ENCODE measurements at regions not wholly inside any gene's neighbourhood (a gene's known extent, or its start where the extent isn't known, plus 50 kb on each side); places are given as distances from the start of the nearest gene placed in this dataset.

DNA sequence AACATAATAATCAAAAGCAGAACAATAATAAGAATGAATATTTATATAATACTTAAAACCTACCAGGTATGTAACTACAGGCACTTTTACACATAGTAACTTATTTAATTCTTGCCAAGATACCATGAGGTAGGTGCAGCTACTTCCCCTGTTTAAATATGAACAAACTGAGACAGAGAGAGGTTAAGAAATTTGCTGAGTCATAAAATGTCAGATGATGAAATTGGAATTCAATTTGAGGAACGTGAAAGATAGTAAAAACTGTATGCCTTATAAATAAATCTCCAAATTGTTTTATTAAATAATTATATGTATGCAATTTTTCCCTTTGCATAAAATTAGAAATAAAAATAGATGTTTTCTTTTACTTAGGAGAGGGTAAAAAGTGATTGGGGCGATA is 1103.3 kb upstream of the NRXN1 start:
- Mint-ChIP-seq H3K4me3 (no peak overlapping the region), H3K9me3 (no peaks in the 10 kb centered on the region), H3K36me3 (ENCODE audit: low read depth) (no peaks in the 10 kb centered on the region), H3K27me3 (no peaks in the 10 kb centered on the region), H3K4me1 (no peaks in the 10 kb centered on the region), H3K27ac (no peak overlapping the region)
- DNase-seq, result no peak
- intact Hi-C loops (cut with micrococcal nuclease), result no loop called here

DNA sequence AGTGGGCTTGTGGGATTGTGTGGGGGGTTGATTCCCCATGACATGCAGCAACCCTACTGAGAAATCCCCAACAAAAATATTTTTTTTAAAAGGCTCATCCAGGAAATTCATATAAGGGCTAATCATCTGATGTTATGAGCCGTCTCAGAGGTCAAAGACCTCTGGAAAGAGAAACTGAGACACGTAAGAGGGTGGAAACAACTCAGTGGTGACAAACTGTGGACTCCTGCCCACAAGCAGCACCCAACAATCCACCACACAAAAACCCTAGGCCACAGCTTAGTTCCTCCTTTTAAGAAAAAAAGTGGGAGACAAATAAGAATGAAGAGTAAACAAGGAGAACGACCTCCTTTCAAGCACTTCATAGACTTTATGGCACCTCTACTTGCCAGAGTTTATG is 1096.1 kb upstream of the NRXN1 start:
- no peak overlapping the region for H3K27ac Mint-ChIP-seq
- H3K4me3 Mint-ChIP-seq, result no peak overlapping the region
- intact Hi-C loops (cut with micrococcal nuclease), result no loop called here
- peaks cover 8% of the 10 kb centered on the region for H3K9me3 Mint-ChIP-seq
- no peak for DNase-seq
- H3K36me3 Mint-ChIP-seq (ENCODE audit: low read depth), result no peaks in the 10 kb centered on the region
- no peaks in the 10 kb centered on the region for H3K27me3 Mint-ChIP-seq
- no peaks in the 10 kb centered on the region for H3K4me1 Mint-ChIP-seq

DNA sequence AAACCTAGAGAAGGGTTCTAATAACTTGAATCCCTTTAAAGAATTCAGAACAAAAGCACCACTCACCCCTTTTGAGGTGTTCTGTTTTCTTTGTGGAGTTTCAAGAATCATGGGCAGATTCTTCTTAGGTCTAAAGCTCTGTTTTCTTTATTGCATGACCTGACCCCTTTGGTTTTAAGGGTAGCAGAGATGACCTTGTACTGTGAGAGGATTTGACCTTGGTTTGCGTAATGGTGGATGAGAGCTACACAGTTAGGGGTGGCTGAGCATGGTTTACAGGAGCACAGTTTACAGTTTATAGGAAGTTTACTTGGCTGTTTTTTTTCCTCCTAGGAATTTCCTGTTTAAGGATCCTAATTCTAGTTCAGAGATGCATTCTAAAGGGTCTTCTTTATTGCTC is 1095.6 kb upstream of the NRXN1 start:
- H3K4me1 Mint-ChIP-seq, result no peaks in the 10 kb centered on the region
- H3K9me3 Mint-ChIP-seq, result peaks cover 8% of the 10 kb centered on the region
- no peaks in the 10 kb centered on the region for H3K27me3 Mint-ChIP-seq
- H3K36me3 Mint-ChIP-seq (ENCODE audit: low read depth), result no peaks in the 10 kb centered on the region
- DNase-seq, result no peak
- H3K4me3 Mint-ChIP-seq, result no peak overlapping the region
- intact Hi-C loops (cut with micrococcal nuclease), result no loop called here
- no peak overlapping the region for H3K27ac Mint-ChIP-seq

DNA sequence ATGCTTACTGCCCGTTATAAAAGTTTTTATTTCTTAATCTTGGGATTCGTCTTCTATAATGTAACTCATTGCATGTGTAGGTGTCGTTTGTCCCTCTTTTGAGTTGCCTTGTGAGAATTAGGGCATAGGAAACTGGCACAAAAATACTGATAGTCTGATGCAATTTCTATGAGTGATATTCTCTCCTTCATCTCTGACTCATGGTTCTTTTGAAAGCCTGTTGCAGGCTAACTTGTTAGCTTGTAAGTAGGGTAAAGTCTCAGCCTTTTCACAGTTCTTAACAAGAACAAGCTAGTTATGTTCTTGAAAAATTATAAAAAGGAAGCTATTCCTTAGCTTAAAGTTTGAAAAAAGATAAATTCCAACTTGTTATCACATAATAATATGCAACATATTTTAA is 1085.4 kb upstream of the NRXN1 start:
- no peaks in the 10 kb centered on the region for H3K4me1 Mint-ChIP-seq
- intact Hi-C loops (cut with micrococcal nuclease), result no loop called here
- no peak overlapping the region for H3K4me3 Mint-ChIP-seq
- H3K36me3 Mint-ChIP-seq (ENCODE audit: low read depth), result no peaks in the 10 kb centered on the region
- no peak for DNase-seq
- no peak overlapping the region for H3K27ac Mint-ChIP-seq
- H3K27me3 Mint-ChIP-seq, result no peaks in the 10 kb centered on the region
- H3K9me3 Mint-ChIP-seq, result no peaks in the 10 kb centered on the region

DNA sequence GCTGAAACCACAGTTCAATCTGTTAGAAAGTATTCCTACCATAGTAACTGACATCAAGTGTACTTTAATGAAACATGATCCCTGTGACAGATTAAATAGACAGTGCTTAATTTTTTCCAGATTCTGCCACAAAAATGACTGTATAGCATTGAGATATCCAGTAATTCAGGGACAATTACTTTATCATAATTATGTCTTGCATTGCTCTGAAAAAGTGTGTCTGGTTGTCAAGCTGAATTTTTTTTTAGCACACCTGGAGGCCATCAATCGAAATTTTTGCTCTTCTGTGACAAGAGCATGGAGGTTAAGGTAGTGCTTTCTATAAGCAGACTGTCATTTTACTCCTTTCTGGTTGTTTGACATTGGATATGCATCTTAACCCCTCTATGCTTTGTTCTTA is 1083.8 kb upstream of the NRXN1 start:
- intact Hi-C loops (cut with micrococcal nuclease), result no loop called here
- no peak for DNase-seq
- Mint-ChIP-seq H3K4me3 (no peak overlapping the region), H3K27me3 (no peaks in the 10 kb centered on the region), H3K27ac (no peak overlapping the region), H3K9me3 (no peaks in the 10 kb centered on the region), H3K36me3 (ENCODE audit: low read depth) (no peaks in the 10 kb centered on the region), H3K4me1 (no peaks in the 10 kb centered on the region)

DNA sequence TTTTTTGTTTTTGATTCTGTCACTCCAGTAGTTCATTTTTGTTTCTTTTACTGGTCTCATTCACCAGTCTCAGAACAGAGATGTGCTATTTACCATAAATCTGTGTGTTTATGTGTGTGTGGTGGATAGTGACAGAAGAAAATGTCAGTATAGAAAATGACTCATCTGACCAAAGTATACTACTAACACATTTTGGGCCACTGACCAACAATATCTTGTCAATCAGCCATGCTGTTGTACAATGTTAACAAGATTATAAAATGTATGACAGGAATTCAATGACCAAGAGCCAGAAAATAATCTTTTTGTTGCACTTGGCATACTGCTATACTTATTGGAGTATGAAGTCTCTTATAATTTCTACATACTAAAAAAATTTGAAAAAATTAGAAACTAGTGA is 1081.4 kb upstream of the NRXN1 start:
- H3K27me3 Mint-ChIP-seq, result no peaks in the 10 kb centered on the region
- no peak overlapping the region for H3K4me3 Mint-ChIP-seq
- H3K9me3 Mint-ChIP-seq, result no peaks in the 10 kb centered on the region
- H3K36me3 Mint-ChIP-seq (ENCODE audit: low read depth), result no peaks in the 10 kb centered on the region
- intact Hi-C loops (cut with micrococcal nuclease), result no loop called here
- H3K27ac Mint-ChIP-seq, result no peak overlapping the region
- no peak for DNase-seq
- H3K4me1 Mint-ChIP-seq, result no peaks in the 10 kb centered on the region

DNA sequence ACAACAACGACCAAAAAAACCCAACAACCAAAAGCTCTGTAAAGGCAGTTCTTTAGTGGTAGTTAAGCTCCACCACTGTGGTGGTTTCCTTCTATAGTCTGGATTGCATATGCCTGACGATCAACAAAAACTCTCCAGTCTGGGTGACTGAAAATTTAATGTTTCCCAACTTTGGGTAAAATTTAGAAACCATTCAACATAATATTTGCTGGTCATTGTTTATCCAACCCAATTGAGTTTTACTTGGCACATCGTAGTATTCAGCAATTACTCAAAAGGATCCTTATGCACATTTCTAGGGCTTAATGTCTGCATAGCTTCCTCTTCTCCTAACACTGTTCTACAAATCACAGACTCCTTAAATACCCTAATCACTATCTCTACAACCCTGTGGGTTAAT is 1080.2 kb upstream of the NRXN1 start:
- Mint-ChIP-seq H3K9me3 (no peaks in the 10 kb centered on the region), H3K27ac (no peak overlapping the region), H3K4me1 (no peaks in the 10 kb centered on the region), H3K27me3 (no peaks in the 10 kb centered on the region), H3K36me3 (ENCODE audit: low read depth) (no peaks in the 10 kb centered on the region), H3K4me3 (no peak overlapping the region)
- no peak for DNase-seq
- intact Hi-C loops (cut with micrococcal nuclease), result no loop called here

DNA sequence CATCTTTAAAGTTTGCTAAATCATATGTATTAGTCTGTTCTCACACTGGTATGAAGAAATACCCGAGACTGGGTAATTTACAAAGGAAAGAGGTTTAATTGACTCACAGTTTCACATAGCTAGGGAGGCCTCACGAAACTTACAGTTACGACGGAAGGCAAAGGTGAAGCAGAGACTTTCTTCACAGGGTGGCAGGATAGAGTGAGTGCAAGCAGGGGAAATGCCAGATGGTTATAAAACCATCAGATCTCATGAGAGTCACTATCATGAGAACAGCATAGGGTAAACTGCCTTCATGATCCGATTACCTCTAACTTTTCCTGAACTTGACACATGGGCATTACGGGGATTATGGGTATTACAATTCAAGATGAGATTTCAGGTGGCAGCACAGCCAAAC is 1075.2 kb upstream of the NRXN1 start:
- no peaks in the 10 kb centered on the region for H3K36me3 Mint-ChIP-seq (ENCODE audit: low read depth)
- peaks cover 4% of the 10 kb centered on the region for H3K9me3 Mint-ChIP-seq
- no peak overlapping the region for H3K4me3 Mint-ChIP-seq
- intact Hi-C loops (cut with micrococcal nuclease), result no loop called here
- no peak overlapping the region for H3K27ac Mint-ChIP-seq
- H3K27me3 Mint-ChIP-seq, result no peaks in the 10 kb centered on the region
- H3K4me1 Mint-ChIP-seq, result no peaks in the 10 kb centered on the region
- no peak for DNase-seq

DNA sequence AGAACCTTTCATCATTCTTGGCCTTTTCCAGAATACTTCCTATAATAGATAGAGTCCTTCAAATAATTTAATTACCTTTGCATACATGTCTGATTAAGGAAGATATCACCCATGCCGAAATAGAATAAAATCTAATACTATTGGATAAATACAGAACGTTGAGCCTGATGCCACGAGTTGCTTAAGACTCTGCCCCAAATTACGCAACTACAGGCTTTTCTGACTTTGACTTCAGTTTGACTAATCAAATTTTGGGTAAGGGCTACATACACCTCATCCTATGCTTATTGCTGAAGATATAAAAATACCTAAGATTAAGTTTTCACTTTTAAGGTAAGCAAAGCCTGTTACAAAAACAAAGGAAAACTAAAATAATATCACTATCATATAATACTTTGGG is 1065.1 kb upstream of the NRXN1 start:
- H3K36me3 Mint-ChIP-seq (ENCODE audit: low read depth), result no peaks in the 10 kb centered on the region
- no peak overlapping the region for H3K4me3 Mint-ChIP-seq
- DNase-seq, result no peak
- H3K4me1 Mint-ChIP-seq, result no peaks in the 10 kb centered on the region
- no peaks in the 10 kb centered on the region for H3K27me3 Mint-ChIP-seq
- no peak overlapping the region for H3K27ac Mint-ChIP-seq
- intact Hi-C loops (cut with micrococcal nuclease), result no loop called here
- peaks cover 5% of the 10 kb centered on the region for H3K9me3 Mint-ChIP-seq

DNA sequence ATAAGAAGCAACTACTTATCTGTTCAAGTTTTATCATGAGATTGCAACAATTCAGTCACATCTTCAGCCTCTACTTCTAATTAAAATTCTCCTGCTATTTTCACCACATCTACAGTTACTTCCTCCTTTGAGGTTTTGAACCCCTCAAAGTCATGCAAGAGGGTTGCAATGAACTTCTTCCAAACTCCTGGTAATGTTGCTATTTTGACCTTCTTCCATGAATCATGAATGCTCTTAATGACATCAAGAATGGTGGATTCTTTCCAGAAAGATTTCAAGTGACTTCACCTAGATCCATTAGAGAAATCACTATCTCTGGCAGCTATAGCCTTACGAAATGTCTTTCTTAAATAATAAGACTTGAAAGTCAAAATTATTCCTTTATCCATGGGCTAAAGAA is 1052.8 kb upstream of the NRXN1 start:
- Mint-ChIP-seq H3K36me3 (ENCODE audit: low read depth) (no peaks in the 10 kb centered on the region), H3K27ac (no peak overlapping the region), H3K9me3 (peaks cover 4% of the 10 kb centered on the region), H3K4me3 (no peak overlapping the region), H3K4me1 (no peaks in the 10 kb centered on the region), H3K27me3 (no peaks in the 10 kb centered on the region)
- no peak for DNase-seq
- intact Hi-C loops (cut with micrococcal nuclease), result no loop called here

DNA sequence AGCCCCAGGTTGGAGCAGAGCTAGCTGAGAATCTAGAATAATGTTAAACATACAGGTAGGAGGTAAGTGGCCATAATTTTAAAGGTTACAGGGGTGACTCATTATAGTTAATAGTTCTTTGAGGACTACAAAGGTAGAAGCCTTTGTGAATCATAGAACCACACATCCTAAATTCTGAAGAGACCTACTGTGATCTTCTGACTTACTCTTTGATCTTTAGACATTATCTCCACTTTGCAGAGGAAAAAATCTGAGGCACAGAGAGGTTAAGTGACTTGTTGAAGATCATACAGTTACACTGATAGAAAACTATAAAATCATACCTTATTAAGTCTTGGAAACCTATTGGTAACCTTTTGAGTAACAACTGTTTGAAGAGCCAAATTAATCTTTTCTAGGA is 1051.3 kb upstream of the NRXN1 start:
- H3K27ac Mint-ChIP-seq, result no peak overlapping the region
- intact Hi-C loops (cut with micrococcal nuclease), result no loop called here
- H3K4me1 Mint-ChIP-seq, result no peaks in the 10 kb centered on the region
- H3K4me3 Mint-ChIP-seq, result no peak overlapping the region
- H3K9me3 Mint-ChIP-seq, result peaks cover 4% of the 10 kb centered on the region
- H3K36me3 Mint-ChIP-seq (ENCODE audit: low read depth), result no peaks in the 10 kb centered on the region
- H3K27me3 Mint-ChIP-seq, result no peaks in the 10 kb centered on the region
- DNase-seq, result no peak

DNA sequence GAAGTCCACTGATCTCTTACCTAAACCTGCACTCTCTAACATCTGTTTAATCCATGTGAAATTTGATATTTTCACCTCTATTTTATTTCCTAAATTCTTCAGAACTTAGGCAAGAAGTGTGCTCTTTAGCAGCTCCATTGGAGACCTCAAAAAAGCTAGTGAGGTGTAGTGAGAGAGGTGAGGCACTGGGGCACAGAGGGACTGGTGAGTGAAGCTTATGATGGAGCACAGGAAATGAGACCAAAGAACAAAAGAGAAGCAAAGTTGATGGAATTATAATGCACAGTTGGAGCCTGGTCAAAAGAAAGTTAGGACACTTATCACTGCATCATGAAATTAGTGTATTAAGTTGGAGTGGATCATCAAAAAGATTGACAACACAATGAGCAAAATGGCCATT is 1050.7 kb upstream of the NRXN1 start:
- H3K27me3 Mint-ChIP-seq, result no peaks in the 10 kb centered on the region
- no peak overlapping the region for H3K27ac Mint-ChIP-seq
- intact Hi-C loops (cut with micrococcal nuclease), result no loop called here

DNA sequence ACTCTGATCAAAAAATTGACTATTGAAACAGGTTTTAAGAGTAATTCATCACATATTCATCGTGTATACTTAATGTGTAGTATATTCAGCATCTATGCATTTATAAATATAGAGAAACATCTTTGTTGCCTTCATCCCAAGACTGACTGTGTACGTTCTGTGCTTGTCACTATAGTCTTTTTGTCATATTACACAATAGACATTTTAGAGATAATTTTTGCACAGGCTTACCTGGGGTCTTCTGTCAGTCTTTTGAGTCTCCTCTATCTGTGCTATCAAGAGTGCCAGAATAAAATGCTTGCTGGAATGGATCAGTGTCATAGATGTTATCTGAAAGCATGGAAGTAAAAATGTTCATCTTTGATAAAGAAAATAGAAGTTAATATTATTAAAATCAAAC is 1047.7 kb upstream of the NRXN1 start:
- no peak overlapping the region for H3K4me3 Mint-ChIP-seq
- H3K27ac Mint-ChIP-seq, result no peak overlapping the region
- intact Hi-C loops (cut with micrococcal nuclease), result no loop called here
- DNase-seq, result no peak
- peaks cover 5% of the 10 kb centered on the region for H3K9me3 Mint-ChIP-seq
- H3K36me3 Mint-ChIP-seq (ENCODE audit: low read depth), result no peaks in the 10 kb centered on the region
- no peaks in the 10 kb centered on the region for H3K4me1 Mint-ChIP-seq
- no peaks in the 10 kb centered on the region for H3K27me3 Mint-ChIP-seq

More for the DNA sequence above, 1050.7 kb upstream of the NRXN1 start:
- Mint-ChIP-seq H3K4me3 (no peak overlapping the region), H3K4me1 (no peaks in the 10 kb centered on the region), H3K9me3 (peaks cover 4% of the 10 kb centered on the region), H3K36me3 (ENCODE audit: low read depth) (no peaks in the 10 kb centered on the region)
- DNase-seq, result no peak

DNA sequence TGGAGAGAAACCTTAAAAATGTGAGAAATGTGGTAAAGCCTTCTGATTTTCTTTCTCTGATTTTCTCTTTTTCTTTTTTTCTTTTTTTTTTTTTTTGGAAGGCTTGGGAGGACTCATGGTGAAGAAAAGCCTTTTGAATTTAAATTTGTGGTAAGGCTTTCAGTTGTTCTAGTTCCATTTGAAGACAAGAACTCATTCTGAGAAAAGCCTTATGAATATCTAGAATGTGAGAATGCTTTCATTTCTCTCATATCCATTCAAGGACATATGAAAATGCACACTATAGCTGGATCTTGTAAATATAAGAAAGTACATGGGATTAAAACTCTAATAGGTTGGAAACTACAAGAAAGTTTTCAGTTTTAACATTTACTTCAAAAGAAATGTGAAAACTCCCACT is 1045.2 kb upstream of the NRXN1 start:
- no peak for DNase-seq
- Mint-ChIP-seq H3K4me3 (no peak overlapping the region), H3K4me1 (no peaks in the 10 kb centered on the region), H3K9me3 (peaks cover 5% of the 10 kb centered on the region), H3K36me3 (ENCODE audit: low read depth) (no peaks in the 10 kb centered on the region), H3K27ac (no peak overlapping the region), H3K27me3 (no peaks in the 10 kb centered on the region)
- intact Hi-C loops (cut with micrococcal nuclease), result no loop called here

DNA sequence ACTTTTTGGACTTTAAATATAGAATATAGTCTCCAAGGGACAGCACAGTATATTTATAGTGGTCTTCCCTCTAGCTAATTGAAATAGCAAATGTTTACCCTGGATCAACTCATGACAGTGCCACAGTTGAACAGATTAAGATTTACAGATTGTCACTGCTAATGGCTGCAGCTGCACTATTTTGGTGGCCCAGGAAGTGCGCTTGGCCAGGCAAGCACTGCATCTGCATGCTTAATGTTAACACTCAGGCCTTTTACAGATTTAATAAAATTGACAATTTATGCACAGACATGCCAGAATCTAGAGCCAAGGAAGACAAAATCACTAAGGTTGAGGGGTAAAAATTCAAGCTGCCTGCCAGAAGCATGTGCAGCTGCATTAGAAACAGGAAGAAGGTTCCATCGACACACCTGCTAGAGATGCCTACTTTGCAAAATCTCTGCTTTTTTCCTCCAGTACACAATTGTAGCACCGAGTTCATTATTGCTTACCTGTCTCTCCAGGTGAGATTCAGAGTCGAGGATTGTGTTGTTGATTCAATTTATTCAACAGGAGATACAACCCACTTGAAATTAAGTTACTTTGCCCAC is 1042.3 kb upstream of the NRXN1 start:
- Mint-ChIP-seq H3K36me3 (ENCODE audit: low read depth) (no peaks in the 10 kb centered on the region), H3K27ac (no peak overlapping the region), H3K4me3 (no peak overlapping the region), H3K9me3 (peaks cover 9% of the 10 kb centered on the region), H3K27me3 (no peaks in the 10 kb centered on the region), H3K4me1 (no peaks in the 10 kb centered on the region)
- intact Hi-C loops (cut with micrococcal nuclease), result no loop called here
- no peak for DNase-seq
